ENCODE measurements at regions not wholly inside any gene's neighbourhood (a gene's known extent, or its start where the extent isn't known, plus 50 kb on each side); places are given as distances from the start of the nearest gene placed in this dataset.

GRCh38 chr1:72526926-72527325, 244.6 kb upstream of the NEGR1 start:
- H3K4me3 ChIP-seq = no peak overlapping the region
- no peak for TF ChIP-seq CTCF (IDR thresholded peaks at IDR 0.05)
- TF ChIP-seq POLR2A (IDR thresholded peaks at IDR 0.05) = no peak
- intact Hi-C loops (cut with DNase I) = no loop called here
- DNase-seq = no peak
- ATAC-seq = no peak
- 71 to 75% methylated on average over 4 of the region's 4 CpGs for WGBS, 2 donors
- no peak overlapping the region for H3K27ac ChIP-seq
- H3K9me3 ChIP-seq = no peaks in the 10 kb centered on the region
- H3K27me3 ChIP-seq = no peaks in the 10 kb centered on the region
- no peaks in the 10 kb centered on the region for H3K4me1 ChIP-seq
- no peaks in the 10 kb centered on the region for H3K36me3 ChIP-seq (replicated peaks in 1 of 2; ENCODE audit: insufficient read depth in 1 of 2, low read depth in 2 of 2)

DNA sequence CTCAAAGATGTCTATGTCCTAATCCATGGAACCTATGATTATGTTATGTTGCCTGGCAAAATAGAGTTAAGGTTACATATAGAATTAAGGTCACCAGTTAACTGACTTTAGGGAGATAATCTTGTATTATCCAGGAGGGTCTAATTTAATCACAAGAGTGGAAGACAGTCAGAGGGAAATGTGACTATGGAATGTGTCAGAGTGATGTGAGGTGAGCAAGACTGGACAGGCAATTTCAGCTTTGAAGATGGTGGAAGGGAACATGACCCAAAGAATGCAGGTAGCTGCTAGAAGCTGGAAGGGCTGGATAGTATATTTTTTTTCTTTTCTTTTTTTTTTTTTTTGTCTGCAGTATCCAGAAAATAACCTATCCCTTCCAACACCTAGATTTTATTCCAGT, 241.7 kb upstream of the NEGR1 start:
- ATAC-seq = no peak
- TF ChIP-seq POLR2A (IDR thresholded peaks at IDR 0.05) (no peak), CTCF (IDR thresholded peaks at IDR 0.05) (no peak)
- intact Hi-C loops (cut with DNase I) = no loop called here
- Histone ChIP-seq H3K9me3 (no peaks in the 10 kb centered on the region), H3K4me3 (no peak overlapping the region), H3K27me3 (no peaks in the 10 kb centered on the region), H3K36me3 (replicated peaks in 1 of 2; ENCODE audit: insufficient read depth in 1 of 2, low read depth in 2 of 2) (no peaks in the 10 kb centered on the region), H3K4me1 (peaks cover 5% of the 10 kb centered on the region), H3K27ac (no peak overlapping the region)
- DNase-seq = no peak

- DNase-seq (no peak), ATAC-seq (no peak)
- H3K4me1 ChIP-seq = peaks cover 5% of the 10 kb centered on the region
- WGBS, 2 donors = 12 to 39% methylated on average over 2 of the region's 2 CpGs
- no peak for TF ChIP-seq CTCF (IDR thresholded peaks at IDR 0.05)
- intact Hi-C loops (cut with DNase I) = no loop called here
- no peaks in the 10 kb centered on the region for H3K36me3 ChIP-seq (replicated peaks in 1 of 2; ENCODE audit: insufficient read depth in 1 of 2, low read depth in 2 of 2)
- H3K4me3 ChIP-seq = no peak overlapping the region
- H3K9me3 ChIP-seq = no peaks in the 10 kb centered on the region
- H3K27me3 ChIP-seq = no peaks in the 10 kb centered on the region
- H3K27ac ChIP-seq = no peak overlapping the region
Observed at GRCh38 chr1:72521659-72522058, 239.3 kb upstream of the NEGR1 start.

- Histone ChIP-seq H3K4me1 (peaks cover 8% of the 10 kb centered on the region), H3K4me3 (no peak overlapping the region), H3K9me3 (no peaks in the 10 kb centered on the region), H3K36me3 (replicated peaks in 1 of 2; ENCODE audit: insufficient read depth in 1 of 2, low read depth in 2 of 2) (no peaks in the 10 kb centered on the region), H3K27ac (peak overlapping the region in 1 of 4 donors; percentile 32), H3K27me3 (no peaks in the 10 kb centered on the region)
- TF ChIP-seq POLR2A (IDR thresholded peaks at IDR 0.05) (no peak), CTCF (IDR thresholded peaks at IDR 0.05) (no peak)
- intact Hi-C loops (cut with DNase I) = no loop called here
- WGBS, 2 donors = 32 to 43% methylated on average over 2 of the region's 2 CpGs
- DNase-seq (no peak), ATAC-seq (peak; percentile 21)
Observed at GRCh38 chr1:72516826-72517225, 234.5 kb upstream of the NEGR1 start.

DNA sequence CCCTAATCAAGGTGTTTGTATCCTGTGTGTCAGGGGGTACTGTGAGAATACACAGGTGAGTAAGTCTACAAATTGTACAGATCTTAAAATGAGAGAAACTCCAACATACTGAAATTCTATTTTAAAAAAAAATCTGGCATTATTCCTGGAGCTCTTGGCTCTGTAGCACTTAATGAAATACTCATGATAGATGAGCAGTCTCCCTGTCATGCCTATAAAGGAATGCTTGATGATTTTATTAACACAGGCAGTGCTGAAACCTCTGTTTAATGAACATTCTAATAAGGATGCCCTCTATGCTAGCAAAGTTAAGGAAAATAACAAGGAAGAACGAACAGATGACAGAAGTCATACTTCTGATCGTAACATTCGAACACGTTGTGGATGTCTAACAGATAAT, 233.9 kb upstream of the NEGR1 start:
- H3K4me1 ChIP-seq = peaks cover 8% of the 10 kb centered on the region
- 50 to 51% methylated on average over 4 of the region's 4 CpGs for WGBS, 2 donors

More for the DNA sequence above, 233.9 kb upstream of the NEGR1 start:
- ATAC-seq (peak; percentile 72), DNase-seq (no peak)
- H3K9me3 ChIP-seq = no peaks in the 10 kb centered on the region
- intact Hi-C loops (cut with DNase I) = no loop called here
- TF ChIP-seq POLR2A (IDR thresholded peaks at IDR 0.05) (no peak), CTCF (IDR thresholded peaks at IDR 0.05) (no peak)
- H3K4me3 ChIP-seq = no peak overlapping the region
- no peaks in the 10 kb centered on the region for H3K36me3 ChIP-seq (replicated peaks in 1 of 2; ENCODE audit: insufficient read depth in 1 of 2, low read depth in 2 of 2)
- H3K27ac ChIP-seq = peak overlapping the region in 1 of 4 donors; percentile 32
- H3K27me3 ChIP-seq = no peaks in the 10 kb centered on the region

All from body of pancreas (tissue), 4 donors.